Right lobe of liver (tissue), 4 donors: ENCODE measurements at regions not wholly inside any gene's neighbourhood (a gene's known extent, or its start where the extent isn't known, plus 50 kb on each side); places are given as distances from the start of the nearest gene placed in this dataset.

Source experiments
- POLR2A ChIP-seq: fragments of 450-650 bp; IDR thresholded peaks from one replicate; pipeline ENCODE4 v1.6.1; 2017; ENCODE audit warnings: antibody characterized with exemption, mild to moderate bottlenecking
- TF ChIP-seq, protein P1 (sequence below), 4 donors: fragments of 200-600 bp in 3 of 4; fragments of 450-650 bp in 1 of 4; IDR thresholded peaks; one replicate each; pipeline versions ENCODE4 v1.5.1 to v1.8.0; 2016 to 2022; ENCODE audit warnings: antibody characterized with exemption in 4 of 4, mild to moderate bottlenecking in 2 of 4
- donor health status: DM: no; HTN: no; CAD: no.
- donor health status: DM: no; HTN: no; CAD: no.
- donor health status: DM: no; HTN: yes; CAD: no.

DNA sequence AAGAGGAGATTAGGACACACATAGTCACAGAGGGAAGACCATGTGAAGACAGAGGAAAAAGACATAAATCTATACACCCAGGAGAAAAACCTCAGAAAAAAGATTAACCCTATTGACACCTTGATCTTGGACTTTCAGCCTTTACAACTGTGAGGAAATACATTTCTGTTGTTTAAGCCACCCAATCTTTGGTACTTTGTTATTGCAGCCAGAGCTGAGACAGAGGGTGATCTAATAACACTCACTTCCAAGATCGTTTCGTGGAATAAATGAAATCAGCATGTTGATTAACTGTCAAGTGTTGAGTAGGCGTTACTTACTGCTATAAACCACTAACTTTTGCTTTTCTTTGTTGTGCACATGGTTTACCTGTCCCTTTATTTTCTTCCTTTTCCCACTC is 361.2 kb upstream of the RIOK2 start:
- TF ChIP-seq, protein P1, sequence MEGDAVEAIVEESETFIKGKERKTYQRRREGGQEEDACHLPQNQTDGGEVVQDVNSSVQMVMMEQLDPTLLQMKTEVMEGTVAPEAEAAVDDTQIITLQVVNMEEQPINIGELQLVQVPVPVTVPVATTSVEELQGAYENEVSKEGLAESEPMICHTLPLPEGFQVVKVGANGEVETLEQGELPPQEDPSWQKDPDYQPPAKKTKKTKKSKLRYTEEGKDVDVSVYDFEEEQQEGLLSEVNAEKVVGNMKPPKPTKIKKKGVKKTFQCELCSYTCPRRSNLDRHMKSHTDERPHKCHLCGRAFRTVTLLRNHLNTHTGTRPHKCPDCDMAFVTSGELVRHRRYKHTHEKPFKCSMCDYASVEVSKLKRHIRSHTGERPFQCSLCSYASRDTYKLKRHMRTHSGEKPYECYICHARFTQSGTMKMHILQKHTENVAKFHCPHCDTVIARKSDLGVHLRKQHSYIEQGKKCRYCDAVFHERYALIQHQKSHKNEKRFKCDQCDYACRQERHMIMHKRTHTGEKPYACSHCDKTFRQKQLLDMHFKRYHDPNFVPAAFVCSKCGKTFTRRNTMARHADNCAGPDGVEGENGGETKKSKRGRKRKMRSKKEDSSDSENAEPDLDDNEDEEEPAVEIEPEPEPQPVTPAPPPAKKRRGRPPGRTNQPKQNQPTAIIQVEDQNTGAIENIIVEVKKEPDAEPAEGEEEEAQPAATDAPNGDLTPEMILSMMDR (IDR thresholded peaks at IDR 0.05) = no peak
- no peak for TF ChIP-seq POLR2A
